NCI-H2171 (cell line): ENCODE measurements at regions not wholly inside any gene's neighbourhood (a gene's known extent, or its start where the extent isn't known, plus 50 kb on each side); places are given as distances from the start of the nearest gene placed in this dataset.

Experiments
- DNase-seq: peaks from one replicate; lab custom pipeline; 2025; lab: John Stamatoyannopoulos, UW

DNA sequence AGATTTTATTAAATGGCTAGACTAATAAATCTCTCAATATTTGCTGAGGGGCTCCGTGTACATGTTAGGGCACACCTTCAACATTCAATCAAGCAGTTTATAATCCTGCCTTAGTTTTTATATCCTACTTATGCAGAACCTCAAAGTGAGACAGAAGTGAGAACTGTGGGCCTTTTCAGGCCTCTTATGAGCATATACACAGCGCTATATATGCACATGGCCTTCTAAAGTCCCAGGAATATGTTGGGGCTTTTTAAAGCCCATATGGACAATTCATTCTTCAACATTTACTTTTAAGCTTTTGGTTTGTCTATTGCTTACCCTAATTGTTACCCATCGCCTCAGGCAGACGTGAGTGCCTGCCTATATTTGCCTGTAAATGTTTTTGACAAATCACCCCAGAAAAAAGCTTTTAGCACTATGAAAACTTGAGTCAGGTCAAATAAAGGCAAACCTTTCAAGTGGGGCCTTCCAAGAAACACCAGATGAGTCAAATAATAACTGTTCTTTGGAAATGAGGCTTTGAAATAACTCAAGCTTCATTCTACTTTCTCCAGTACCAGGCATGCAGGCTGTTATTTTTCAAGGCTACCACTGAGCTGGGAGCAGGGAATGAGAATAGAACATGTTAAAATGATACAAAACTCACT lies 58.2 kb downstream of the ESM1 start:
- DNase-seq = no peak

DNA sequence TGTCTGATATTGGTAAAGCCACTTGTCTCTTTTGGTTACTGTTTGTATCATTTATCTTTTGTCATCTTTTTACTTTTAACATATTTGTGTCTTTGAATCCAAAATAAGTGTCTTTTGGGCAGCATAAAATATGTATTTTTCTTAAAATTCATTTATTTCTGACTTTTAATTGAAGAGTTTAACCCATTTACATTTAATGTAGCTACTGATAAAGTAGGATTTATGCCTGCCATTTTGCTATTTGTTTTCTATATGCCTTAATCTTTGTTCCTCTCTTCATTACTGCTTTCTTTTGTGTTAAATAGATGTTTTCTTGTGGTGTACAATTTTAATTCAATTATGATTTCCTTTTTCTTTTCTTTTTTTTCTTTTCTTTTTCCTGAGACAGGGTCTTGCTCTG lies 60.9 kb downstream of the ESM1 start:
- DNase-seq = no peak

DNA sequence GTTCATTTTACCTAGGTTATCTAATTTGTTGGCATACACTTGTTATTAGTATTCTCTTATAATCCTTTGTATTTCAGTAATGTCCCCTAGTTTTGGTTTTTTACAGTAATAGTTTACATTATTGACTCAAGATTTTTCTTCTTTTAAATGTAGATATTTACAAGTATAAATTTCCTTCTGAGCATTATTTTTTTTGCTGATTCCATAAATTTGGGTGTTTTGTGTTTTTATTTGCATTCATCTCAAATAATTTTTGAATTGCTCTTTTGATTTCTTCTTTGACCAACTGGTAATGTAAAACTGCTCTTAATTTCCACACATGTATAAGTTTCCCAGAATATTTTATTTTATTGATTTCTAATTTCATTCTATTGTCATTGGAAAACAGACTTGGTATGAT lies 68.1 kb downstream of the ESM1 start:
- DNase-seq = no peak

DNA sequence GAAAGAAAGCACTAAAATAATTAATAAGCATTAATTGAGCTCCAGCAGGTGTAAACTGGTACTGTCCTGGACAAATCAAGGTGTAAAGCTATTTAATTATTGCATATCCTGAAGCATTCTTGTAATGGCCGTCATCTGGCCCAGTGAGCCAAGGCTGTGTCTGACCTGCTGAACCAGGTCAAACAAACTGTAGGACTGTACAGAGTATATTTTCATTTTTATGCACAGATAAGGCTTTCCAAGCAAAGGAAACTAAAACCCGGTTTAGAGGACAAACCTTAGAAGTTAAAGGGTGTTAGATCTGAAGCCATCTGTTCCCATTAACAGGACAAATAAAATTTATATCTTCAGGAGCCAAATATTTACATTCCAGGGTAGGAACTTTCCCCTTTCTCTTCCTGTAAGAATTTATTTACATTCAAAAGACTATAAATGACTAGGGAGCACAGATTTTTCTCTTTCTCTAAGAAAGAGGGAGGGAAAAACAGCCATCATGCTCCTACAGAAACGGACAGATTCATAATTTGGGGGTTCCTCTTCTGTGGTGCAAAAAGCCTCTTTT lies 69.8 kb downstream of the ESM1 start:
- DNase-seq = no peak

DNA sequence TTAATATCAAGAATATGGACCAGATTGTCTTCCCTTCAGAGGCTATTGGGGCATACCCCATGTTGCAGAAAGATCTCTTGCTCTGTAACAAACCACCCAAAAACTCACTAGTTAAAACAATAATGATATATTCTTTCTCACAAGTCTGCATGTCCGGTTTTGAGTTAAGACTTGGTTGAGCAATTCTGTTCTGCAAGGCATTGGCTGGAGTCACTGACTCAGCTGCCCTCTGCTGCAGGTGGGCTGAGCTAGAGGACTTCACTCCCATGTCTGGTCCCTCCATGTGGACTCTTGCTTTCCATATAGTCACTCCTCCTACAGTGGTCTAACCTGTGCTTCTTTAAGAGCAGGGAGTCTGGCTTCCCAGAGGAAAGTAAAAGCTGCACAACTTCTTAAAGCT lies 73.4 kb downstream of the ESM1 start:
- no peak for DNase-seq

DNA sequence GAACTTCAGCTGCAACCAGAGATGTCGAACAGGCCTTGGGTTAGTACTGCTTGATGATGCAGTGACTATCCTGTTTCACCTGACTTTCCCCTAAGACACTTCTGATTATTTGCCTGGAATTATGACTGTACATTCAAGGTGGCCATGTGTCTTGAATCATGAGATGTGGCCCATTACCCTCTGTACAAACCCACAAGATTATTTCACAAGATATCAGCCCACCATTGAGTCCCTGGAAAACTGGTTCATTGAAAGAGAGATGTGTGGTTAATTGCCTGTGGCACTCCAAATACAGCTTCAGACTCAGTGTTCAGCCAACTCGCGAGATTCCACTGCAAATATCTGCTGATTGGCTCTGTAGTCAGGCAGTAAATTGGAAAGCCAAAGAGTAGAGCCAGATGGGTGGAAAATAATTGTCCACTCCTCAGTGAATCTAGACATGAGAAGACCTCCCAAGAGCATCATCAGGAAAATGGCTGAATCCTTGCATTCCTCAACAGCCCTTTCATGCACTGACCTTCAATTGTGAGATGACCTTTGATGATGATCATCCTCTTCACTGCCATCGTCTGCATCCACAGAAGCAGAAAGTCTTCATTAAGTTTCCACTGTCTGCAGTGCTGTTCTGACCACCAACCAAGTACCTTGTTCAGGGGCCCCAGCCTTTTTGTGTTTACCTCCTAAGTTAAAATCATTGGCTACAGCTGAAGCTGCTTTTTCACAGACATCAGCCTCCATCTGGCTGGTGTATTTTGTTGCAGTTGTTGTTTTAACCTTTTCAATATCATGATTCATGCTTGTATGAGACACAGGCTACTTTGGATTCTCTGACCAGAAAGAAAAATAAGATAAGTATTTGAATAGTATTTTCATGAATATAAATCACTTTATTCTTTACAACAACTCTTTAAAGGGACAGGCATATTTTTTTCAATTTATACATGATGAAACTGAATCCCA lies 75.2 kb downstream of the ESM1 start:
- peak; percentile 63 for DNase-seq

DNA sequence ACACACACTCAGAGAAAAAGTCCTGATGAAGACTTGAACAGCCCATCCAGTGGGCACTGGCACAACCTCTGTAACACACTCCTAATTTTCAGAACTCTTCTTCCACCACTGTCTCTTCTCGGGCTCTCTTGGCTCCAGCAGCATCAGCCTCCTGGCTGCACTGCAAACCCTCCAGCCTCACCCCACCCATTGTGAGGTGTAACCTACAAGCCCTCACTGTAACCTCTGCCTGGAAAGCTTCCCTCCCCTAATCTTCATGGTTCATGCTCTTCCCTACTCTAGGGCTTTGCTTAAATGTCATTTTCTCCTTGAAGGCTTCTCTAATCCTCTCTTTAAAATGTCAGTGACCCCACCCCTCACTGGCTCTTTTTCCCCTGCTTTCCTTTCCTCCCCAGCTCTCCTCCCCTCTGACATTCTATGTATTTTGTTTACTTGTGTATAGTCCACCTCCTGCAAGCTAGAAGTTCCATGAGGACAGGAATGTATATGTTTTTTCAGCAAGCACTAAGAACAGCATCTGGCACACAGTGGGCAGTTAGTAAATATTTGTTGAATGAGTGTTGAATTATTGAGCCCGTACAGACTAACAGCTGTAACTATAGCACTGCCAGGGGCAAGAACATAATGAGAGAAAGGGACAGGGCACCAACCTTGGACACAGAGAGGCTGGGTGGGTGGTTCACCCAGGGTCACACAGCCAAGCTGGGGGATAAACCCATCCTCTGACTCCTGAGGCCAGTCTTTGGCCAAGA lies 76.4 kb downstream of the ESM1 start:
- no peak for DNase-seq

DNA sequence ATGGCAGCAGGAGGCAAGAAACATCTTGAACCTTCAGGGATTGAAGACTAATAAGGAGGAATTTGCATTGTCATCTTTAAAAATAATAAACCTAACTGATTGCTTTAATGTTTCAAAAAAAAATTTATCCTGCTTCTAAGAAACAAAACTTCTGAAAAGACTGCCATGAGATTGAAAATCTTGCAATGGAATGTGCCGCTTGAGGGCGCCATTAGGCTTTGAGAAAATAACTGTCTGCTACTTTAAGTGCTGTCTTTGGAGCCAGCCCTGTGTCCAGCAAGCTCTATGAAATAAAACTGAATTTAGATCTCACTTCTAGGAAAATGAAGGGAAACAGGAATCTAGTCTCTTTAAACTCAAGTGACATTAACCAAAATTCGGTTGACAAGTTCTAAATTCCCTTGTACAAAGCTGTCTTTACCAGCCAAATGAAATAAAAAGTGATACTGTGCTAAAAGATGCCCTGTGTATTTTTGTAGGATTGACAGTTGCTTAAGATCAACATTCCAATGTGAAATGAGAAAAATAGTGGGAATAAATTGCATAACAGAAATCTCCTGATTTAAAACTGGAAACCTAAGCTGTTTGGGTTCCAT lies 79.4 kb downstream of the ESM1 start:
- DNase-seq = no peak

DNA sequence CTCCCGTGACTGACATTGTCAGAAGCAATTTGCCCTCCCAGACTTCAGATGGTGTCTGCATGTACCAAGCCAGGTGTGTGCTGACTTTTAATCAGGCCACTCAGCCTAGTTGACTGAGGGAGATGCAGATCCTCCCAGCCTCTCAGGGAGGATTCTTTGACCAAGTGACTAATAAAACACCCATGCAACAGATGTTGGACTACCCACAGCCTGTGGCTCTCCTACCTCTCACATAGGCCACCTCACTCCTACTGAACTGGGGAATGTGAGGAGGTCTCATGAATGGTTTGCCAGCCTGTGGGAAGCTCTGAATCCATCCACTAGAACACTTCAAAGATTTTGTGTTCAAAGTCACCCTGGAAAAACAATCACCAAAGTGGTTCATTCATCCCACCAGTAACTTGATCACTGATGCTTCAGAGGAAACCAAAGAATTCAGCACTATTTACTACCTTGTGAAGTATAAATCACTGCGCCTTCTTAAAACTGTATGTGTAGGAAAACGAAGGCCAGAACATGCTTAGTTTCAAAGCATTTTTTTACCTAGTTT lies 80.1 kb downstream of the ESM1 start:
- DNase-seq = no peak

DNA sequence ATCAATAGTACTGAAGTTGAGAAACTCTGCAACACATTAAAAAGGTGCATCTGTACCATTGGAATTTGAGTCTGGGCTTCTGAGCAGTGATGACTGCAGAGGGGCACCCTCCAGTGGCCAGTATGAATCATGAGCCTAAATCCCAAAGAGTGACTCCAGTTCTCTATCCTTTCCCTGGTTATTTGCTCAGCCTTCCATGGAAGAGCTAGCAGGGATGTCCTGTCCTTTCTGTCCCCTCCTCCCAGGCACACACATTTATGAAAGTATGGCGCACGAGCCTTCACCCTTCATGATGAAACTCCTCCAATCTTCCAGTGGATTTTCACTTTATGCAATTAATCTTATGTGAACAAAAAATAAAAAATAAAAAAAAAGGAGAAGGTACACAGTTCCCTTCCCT lies 81.0 kb downstream of the ESM1 start:
- no peak for DNase-seq

DNA sequence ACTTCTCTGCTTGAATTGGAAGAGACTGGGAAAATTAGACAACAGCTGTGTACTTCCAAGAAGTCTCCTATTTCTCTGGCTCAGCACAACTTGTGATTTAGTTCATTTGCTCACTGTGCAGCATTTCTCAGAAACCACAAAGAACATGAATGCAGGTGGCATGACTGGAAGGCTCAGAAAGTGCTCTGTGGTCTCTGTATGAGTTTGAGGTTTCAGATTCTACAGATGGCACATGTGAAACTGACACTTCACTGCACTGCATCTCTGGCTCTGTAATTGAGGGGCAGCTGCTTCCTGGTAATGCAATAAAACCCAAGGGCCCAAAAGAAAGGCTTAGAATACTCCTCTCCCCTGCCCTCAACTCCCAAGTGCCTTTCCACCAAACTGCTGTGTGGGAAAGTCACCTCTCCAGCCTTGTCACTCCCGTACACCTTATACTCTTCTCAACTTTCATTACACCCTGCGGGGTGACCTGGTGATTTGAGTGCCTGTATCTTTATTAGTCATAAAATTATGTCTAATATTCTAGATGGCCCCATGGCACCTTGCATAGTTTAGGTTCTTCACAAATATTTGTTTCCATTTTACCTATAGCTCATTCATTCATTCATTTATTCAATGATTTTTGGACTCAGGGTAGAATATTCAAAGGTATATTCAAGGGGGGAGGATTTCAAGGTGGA lies 82.5 kb downstream of the ESM1 start:
- DNase-seq = peak; percentile 98

DNA sequence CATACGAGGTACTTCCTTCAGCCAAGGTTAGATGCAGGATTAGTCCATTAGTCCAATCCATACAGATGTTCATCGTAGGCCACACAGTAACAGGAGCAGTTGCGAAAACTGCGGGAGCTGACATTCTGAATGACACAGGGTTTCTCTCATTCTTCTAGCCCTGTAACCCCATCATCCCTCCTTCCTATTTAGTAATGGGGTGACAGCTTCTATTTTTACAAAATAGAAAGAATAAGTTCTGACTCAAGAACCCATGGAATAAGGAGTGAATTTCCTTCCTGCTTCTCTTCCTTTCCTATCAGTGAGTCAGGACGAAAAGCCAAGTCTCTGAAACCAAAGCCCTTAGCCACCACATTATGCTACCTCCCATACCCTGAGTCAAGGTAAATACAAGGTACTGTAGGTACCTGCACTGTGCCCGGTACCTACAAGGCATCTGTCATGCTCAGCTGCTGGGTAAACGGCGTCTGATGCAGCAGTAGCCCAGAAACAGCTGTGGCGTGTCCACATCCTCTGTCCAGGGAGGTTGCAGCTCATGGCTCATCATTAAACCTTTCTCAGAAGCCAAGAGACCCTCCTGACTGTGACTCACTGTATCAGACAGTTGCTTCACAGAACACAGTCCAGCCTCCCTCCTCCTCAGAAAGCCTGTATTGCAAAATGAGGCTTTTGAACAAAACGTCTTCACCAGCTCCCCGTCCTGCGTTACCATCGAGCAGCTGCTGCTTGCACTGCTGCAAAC lies 84.2 kb downstream of the ESM1 start:
- no peak for DNase-seq

DNA sequence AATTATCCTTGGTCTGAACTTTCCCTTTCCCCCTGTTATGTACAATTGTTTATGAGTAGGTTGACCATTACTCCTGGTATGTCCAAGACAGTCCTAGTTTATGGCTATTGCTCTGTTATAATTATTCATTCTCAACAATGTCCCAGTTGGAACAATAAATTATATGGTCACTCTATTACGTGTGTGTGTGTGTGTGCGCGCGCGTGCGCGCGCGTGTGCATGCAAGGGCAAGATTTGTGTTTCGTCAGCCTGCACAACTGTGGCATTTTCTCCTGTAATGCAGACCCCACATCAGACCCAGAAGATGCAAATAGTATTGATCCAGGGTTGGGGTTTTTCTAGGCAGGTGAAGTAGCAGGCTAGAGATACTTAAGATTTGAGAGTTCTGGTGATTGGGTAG lies 88.4 kb downstream of the ESM1 start:
- no peak for DNase-seq

DNA sequence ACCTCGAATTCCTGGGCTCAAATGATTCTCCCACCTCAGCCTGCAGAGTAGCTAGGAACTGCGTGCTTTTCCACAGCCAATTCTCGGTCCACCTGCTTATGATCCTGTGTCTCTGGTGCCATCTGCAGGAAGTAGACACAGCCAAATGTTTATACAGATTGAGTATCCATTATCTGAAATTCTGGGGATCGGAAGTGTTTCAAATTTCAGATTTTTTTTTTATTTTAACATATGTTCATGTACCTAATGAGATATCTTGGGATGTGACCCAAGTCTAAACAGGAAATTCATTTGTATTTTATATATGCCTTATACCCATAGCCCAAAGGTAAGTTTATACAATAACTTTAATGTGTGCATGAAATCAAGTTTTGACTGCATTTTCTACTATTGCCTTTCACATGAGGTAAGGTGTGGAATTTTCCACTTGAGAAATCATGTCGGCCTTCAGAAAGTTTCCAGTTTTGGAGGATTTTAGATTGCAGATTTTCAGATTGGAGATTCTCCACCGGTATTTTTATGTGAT lies 89.5 kb downstream of the ESM1 start:
- peak; percentile 79 for DNase-seq

DNA sequence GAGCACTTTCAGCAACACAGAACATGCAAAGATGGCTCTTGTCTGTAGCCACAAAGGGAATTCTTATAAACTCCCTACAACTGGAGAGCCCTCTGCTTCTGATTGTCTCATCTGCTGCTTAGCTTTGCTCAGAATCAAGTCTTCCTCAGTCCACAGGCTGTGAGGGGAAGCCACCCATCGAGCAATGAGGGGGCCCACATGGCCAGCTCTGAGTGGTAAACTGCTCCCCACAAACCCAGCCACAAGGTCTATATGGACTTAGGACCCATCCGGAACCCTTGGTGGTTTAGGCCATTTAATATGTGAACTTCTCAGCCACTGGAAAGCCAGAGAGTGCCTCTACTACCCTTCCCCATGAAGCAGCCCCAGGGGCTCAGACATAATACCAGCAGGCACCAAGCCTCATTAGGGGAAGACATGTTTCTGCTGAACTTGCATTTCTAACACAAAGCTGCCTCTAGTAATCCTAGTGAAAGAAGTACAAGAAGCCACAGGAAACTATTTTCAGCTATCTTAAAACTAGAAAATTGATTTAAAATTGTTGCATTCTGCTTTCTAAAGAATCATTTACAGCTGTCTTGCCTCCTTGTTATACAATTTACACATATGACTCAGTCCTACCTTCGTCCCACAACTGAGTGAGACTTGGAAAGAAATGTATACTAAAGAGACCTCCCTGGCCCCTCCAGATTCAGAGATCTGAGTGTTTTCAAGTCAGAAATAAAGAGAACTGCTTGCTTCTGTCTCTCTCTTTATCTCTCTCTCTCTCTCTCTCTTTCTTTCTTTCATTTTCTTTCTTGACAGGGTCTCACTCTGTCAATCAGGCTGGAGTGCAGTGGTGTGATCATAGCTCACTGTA lies 90.2 kb downstream of the ESM1 start:
- no peak for DNase-seq

DNA sequence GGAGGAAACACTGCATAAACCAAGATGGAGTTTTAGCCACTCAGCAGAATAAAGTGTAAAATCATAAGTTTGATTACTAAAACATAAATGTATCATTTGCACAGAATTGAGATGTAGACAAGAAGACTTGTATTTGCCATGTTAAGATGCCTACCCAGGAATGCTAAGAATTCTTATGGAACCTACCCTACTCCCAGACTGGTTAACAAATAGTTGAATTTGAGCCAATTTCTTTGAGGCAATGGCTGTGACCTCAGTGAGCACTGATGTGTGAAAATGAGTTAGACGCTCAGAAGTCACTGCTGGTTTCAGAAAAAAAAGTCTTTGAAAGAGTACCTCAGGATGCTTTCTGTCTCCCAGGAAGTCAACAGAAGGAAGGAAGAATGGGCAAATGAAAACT lies 95.6 kb downstream of the ESM1 start:
- DNase-seq = peak; percentile 52

DNA sequence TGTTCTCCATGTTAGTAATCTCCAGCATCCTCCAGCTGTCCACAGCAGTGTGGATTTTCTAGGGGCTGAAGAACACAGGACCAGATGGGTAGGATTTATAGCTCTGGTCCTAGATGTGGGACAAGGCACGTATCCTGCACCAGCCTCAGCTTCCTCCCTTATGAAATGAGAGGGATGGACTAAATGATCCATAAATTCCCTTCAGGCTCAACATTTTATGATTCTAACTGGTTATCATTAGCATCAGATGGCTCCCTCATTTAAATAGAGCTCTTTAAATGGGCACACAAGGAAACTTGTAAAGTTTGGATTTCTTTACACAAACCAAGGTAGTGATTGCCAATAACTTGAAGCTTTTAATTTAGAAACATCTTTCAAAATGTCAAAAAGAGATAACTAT lies 97.7 kb downstream of the ESM1 start:
- DNase-seq = no peak

DNA sequence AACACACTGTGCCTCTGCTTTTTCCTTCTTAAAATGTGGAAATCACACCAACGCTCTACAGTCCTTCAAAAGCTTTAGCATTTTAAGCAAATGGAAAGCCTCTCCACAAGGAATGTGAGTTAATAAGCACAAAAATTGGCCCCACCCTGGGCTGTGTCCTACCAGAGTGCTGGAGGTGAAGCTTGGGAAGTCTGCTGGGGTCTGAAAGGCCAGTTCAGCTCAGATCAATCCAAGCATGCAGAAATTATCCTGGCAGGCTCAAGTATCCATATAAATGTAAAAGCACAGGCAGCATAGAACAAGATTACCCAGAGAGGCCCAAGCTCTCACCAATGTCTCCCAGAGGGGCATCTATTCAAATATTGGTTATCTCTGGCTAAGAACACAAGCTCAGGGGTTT lies 98.5 kb downstream of the ESM1 start:
- no peak for DNase-seq

DNA sequence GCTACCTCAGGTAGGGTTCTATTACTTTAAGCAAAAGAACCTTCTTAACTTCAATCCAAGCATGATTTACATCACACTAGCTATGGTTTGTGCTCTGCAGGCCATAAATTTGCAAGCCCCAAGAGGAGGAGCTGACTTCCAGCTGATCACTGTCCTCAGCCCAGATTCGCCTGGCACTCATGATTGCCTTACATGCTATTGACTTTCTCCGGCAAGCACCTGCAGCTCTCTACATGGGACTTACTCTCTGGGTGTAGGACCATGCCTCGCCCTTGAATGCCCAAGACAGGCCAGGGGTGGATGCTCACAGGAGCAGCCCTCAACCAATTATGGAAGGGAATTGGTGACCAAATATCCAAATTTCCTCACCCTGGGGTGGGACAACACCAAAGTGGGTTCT lies 99.8 kb downstream of the ESM1 start:
- no peak for DNase-seq
